ENCODE measurements at regions not wholly inside any gene's neighbourhood (a gene's known extent, or its start where the extent isn't known, plus 50 kb on each side); places are given as distances from the start of the nearest gene placed in this dataset.
A peak's percentile ranks its signal among the peaks of the same experiment; 100 is the strongest.
"Not testable (repeated sequence)": the region's sequence is repeated elsewhere in the genome, so short reads cannot be mapped to it uniquely, and the experiment has no call there.

- no peak for TF ChIP-seq CTCF (IDR thresholded peaks at IDR 0.05)
- no peaks in the 10 kb centered on the region for H3K9me3 ChIP-seq
- H3K4me1 ChIP-seq, result peaks cover 61% of the 10 kb centered on the region
- H3K27me3 ChIP-seq (ENCODE audit: low read depth), result no peaks in the 10 kb centered on the region
- ATAC-seq (peak in 1 of 2 donors; percentile 14), DNase-seq (no peak)
- no peaks in the 10 kb centered on the region for H3K36me3 ChIP-seq
- peak overlapping the region; percentile 18 for H3K27ac ChIP-seq
- intact Hi-C loops (cut with DNase I), result no loop called here
- H3K4me3 ChIP-seq, result no peak overlapping the region
These were observed 57.1 kb upstream of the KMT2E start for GRCh38 chr7:104956753-104957450.

GRCh38 chr7:104958371-104958865, 55.6 kb upstream of the KMT2E start:
- no peak for DNase-seq
- Histone ChIP-seq H3K4me3 (no peak overlapping the region), H3K36me3 (no peaks in the 10 kb centered on the region), H3K27me3 (ENCODE audit: low read depth) (no peaks in the 10 kb centered on the region), H3K4me1 (peaks cover 75% of the 10 kb centered on the region), H3K27ac (peak overlapping the region; percentile 24), H3K9me3 (no peaks in the 10 kb centered on the region)
- no peak for TF ChIP-seq CTCF (IDR thresholded peaks at IDR 0.05)
- intact Hi-C loops (cut with DNase I), result no loop called here
- ATAC-seq, result no peak

DNA sequence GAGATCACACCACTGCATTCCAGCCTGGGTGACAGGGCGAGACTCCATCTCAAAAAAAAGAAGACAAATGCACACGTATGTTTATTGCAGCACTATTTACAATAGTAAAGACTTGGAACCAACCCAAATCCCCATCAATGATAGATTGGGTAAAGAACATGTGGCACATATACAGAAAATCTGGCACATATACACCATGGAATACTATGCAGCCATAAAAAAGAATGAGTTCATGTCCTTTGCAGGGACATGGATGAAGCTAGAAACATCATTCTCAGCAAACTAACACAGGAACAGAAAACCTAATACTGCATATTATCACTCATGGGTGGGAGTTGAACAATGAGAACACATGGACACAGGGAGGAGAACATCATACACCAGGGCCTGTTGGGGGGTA, 54.5 kb upstream of the KMT2E start:
- ATAC-seq; H3K9me3 ChIP-seq; intact Hi-C loops (cut with DNase I); H3K36me3 ChIP-seq; DNase-seq; H3K27ac ChIP-seq; H3K4me3 ChIP-seq; H3K27me3 ChIP-seq (ENCODE audit: low read depth): not testable (repeated sequence)
- H3K4me1 ChIP-seq, result peaks cover 79% of the 10 kb centered on the region

DNA sequence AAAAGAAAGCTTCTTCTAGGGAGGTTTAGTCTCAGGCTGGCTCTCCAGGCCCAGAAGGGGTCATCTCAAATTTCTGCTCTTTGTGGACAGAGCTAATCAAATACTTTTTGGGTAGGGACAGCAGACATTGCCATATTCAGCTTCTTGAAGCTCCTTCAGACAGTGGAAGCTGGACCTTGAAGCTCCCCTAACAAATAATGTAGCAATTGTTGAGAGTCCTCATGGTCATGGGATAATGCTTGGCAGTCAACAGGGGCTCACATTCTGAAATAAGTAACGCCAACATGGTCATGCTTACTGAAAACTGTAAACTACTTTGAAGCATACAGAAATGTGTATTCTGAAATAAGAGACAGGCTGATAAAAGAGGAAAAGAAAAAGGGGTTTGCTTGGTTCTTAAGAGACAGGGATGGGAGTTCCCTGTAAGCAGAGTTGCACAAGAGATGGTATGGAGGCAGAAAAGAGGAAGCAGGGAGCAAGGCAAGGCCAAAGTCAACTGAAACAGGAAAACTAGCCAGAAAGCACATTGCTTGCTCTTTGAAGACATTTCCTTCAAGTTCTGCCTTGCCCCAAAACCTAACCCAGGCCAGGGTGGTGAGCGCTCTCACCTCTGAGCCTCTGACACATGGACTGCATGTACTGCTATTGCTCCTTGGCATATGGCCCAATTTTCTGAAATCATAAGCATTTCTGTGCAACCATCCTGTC, 53.1 kb upstream of the KMT2E start:
- ATAC-seq (peak; percentile 73 to 84), DNase-seq (peak; percentile 65)
- Histone ChIP-seq H3K9me3 (no peaks in the 10 kb centered on the region), H3K4me3 (no peak overlapping the region), H3K27me3 (ENCODE audit: low read depth) (no peaks in the 10 kb centered on the region), H3K36me3 (no peaks in the 10 kb centered on the region), H3K4me1 (peaks cover 71% of the 10 kb centered on the region), H3K27ac (peak overlapping the region; percentile 67)
- intact Hi-C loops (cut with DNase I), result no loop called here
- TF ChIP-seq CTCF (IDR thresholded peaks at IDR 0.05), result no peak

DNA sequence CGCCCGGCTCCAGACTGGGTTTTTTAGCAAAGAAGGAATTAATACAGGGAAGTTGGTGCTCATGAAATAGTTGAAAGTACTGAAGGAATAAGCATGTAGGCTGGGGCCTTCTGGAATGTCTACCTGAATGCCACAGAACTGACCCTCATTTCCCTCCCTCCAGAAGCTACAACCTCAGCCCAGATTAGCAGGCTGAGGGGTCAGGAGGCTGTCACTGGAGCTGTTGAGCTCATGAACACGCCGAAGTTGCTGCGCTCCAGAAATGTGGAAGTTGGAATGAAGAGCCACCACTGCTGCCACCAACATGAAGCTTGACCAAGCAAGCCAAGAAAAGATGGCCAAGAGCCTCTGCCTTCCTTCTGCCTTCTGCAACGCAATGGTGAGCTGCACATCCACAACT, 52.2 kb upstream of the KMT2E start:
- no peaks in the 10 kb centered on the region for H3K36me3 ChIP-seq
- no peak overlapping the region for H3K4me3 ChIP-seq
- H3K9me3 ChIP-seq, result no peaks in the 10 kb centered on the region
- DNase-seq (no peak), ATAC-seq (no peak)
- TF ChIP-seq CTCF (IDR thresholded peaks at IDR 0.05), result no peak
- intact Hi-C loops (cut with DNase I), result no loop called here
- H3K4me1 ChIP-seq, result peaks cover 62% of the 10 kb centered on the region
- H3K27me3 ChIP-seq (ENCODE audit: low read depth), result no peaks in the 10 kb centered on the region
- H3K27ac ChIP-seq, result peak overlapping the region; percentile 67

- TF ChIP-seq CTCF (IDR thresholded peaks at IDR 0.05), result no peak
- intact Hi-C loops (cut with DNase I), result no loop called here
- ATAC-seq (peak in 1 of 2 donors; percentile 45), DNase-seq (no peak)
- H3K9me3 ChIP-seq, result no peaks in the 10 kb centered on the region
- H3K27ac ChIP-seq, result no peak overlapping the region
- H3K36me3 ChIP-seq, result no peaks in the 10 kb centered on the region
- H3K27me3 ChIP-seq (ENCODE audit: low read depth), result no peaks in the 10 kb centered on the region
- no peak overlapping the region for H3K4me3 ChIP-seq
- H3K4me1 ChIP-seq, result peaks cover 60% of the 10 kb centered on the region
These were observed 51.2 kb upstream of the KMT2E start for GRCh38 chr7:104962781-104963180.

Measured in lower lobe of right lung (tissue), 2 donors.